Lung (tissue), 11 donors: ENCODE measurements at regions not wholly inside any gene's neighbourhood (a gene's known extent, or its start where the extent isn't known, plus 50 kb on each side); places are given as distances from the start of the nearest gene placed in this dataset.

Experiments used
- ATAC-seq: fragments of 200-7000 bp; cut with Tn5 transposase; one replicate; pipeline ENCODE4 v1.9.1; 2020; ENCODE audit warnings: moderate number of reproducible peaks; ENCODE audit not compliant: insufficient read depth, low FRiP score
- DNase-seq, 3 donors: peaks; one replicate each; pipeline ENCODE4 v3.0.0-alpha.2; 2013 to 2017
- H3K27ac ChIP-seq, 2 donors: one replicate each; pipeline ENCODE4 v1.5.1; 2013; ENCODE audit warnings: mild to moderate bottlenecking in 2 of 2, moderate library complexity in 2 of 2, control low read depth in 1 of 2, inconsistent platforms in 1 of 2, low read depth in 1 of 2, low read length in 1 of 2
- H3K27me3 ChIP-seq, 3 donors: one replicate each; pipeline ENCODE4 v1.5.1; 2013; ENCODE audit warnings: low read length in 2 of 3; ENCODE audit not compliant: control insufficient read depth in 3 of 3, insufficient read depth in 3 of 3
- H3K36me3 ChIP-seq, 4 donors: one replicate each; pipeline ENCODE4 v1.5.1; 2013; ENCODE audit warnings: low read length in 4 of 4, mild to moderate bottlenecking in 1 of 4, moderate library complexity in 1 of 4; ENCODE audit not compliant: control insufficient read depth in 4 of 4, insufficient read depth in 4 of 4
- H3K4me1 ChIP-seq, 5 donors: one replicate each; pipeline ENCODE4 v1.5.1; 2013; ENCODE audit warnings: low read length in 5 of 5, mild to moderate bottlenecking in 2 of 5, moderate library complexity in 1 of 5; ENCODE audit not compliant: control insufficient read depth in 5 of 5, insufficient read depth in 5 of 5
- H3K4me3 ChIP-seq: one replicate; pipeline ENCODE4 v1.5.1; 2013; ENCODE audit warnings: mild to moderate bottlenecking, control low read depth, moderate library complexity
- H3K9ac ChIP-seq, 2 donors: one replicate each; pipeline ENCODE4 v1.5.1; 2013; ENCODE audit warnings: low read length in 2 of 2, control low read depth in 1 of 2; ENCODE audit not compliant: insufficient read depth in 1 of 2
- H3K9me3 ChIP-seq, 4 donors: one replicate each; pipeline ENCODE4 v1.5.1; 2013; ENCODE audit warnings: low read length in 3 of 4, mild to moderate bottlenecking in 1 of 4, moderate library complexity in 1 of 4; ENCODE audit not compliant: control insufficient read depth in 4 of 4, insufficient read depth in 3 of 4
- WGBS, 2 donors: extraction: QIAGEN DNeasy Blood & Tissue Kit; methylation state at CpG; one replicate each; pipeline ENCODE4 v1.1.7; 2013; 5-methylcytosine and 5-hydroxymethylcytosine counted together
- TF ChIP-seq, protein P1 (sequence below): IDR thresholded peaks from 2 replicates; pipeline ENCODE4 v1.5.1; 2012; ENCODE audit warnings: mild to moderate bottlenecking; ENCODE audit errors: control extremely low read depth, extremely low read depth
- donor health status: control.
- donor health status: control.
- donor health status: Bipolar disorder and iron deficiency.
- donor health status: healthy.
- donor health status: DM: yes; HTN: yes; CAD: no.

DNA sequence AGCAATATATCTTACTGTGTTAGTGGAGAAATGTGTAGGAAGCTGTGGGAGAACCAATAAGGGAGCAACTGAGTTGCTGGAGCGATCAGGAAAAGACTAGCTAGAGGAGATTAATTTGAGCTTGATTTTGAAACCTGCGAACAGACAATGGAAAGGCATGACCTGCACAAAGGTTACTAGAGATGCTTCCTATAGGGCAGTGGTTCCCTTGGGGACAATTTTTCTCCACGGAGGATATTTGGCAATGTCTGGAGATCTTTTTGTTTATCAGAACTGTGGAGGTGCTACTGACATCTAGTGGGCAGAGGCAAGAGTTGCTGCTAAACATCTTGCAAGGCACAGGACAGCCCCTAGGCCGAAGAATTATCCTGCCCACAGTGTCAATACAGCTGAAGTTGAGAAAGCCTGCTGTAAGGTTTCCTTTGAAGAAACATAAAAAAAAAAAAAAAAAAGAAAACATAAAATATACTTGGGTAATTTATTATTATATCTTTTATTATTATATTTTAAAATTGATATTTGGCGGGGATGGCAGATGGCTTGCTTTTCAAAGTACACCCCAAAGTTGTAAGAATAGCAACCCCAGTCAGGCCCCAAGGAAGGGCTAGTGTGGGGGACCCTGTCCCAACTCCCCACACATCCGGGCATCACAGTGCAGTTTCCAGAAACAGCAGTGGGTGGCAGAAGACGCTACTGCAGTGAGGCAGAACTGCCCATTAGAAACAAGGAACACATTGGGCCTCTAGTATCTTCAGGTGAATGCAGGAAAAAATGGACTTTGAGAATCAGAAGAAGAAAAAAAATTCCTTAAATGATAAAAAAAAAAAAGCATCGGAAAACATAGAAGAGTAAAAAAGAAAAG, 481.6 kb downstream of the SH2D4B start:
- ATAC-seq (no peak), DNase-seq (peak; percentile 43 to 81 (median 75))

DNA sequence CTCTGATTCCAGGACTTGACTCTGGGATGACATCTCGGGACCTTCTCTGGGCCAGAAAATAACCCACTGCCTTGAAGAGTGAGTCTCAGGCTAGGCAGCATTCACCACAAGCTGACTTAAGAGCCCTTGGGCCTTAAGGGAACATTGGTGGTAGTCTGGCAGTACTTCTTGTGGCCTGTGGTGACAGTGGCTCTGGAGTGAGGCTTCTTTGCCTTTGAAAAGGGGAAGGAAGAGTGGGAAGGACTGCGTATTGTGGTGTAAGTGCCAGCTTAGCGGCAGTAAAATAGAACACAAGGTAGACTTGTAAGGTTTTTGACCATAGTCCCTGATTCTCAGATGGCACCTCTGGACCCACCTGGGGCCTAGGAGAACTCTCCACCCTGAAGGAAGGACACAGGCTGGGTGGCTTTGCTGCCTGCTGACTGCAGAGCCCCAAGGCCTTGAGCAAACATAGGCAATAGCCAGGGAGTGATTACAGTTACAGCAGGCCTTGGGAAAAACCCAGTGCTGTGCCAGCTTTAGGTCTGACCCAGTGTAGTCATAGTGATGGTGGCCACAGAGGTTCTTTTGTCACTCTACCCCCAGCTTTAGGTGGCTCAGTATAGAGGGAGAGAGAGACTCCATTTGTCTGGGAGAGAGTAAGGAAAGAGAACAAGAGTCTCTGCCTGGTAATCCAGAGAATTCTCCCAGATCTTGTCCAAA, 483.9 kb downstream of the SH2D4B start:
- no peak for DNase-seq
- no peak overlapping the region for H3K27ac ChIP-seq
- H3K36me3 ChIP-seq, result no peaks in the 10 kb centered on the region
- WGBS, 2 donors, result 48 to 60% methylated on average over 3 of the region's 3 CpGs
- H3K9ac ChIP-seq, result no peak overlapping the region
- TF ChIP-seq, protein P1, sequence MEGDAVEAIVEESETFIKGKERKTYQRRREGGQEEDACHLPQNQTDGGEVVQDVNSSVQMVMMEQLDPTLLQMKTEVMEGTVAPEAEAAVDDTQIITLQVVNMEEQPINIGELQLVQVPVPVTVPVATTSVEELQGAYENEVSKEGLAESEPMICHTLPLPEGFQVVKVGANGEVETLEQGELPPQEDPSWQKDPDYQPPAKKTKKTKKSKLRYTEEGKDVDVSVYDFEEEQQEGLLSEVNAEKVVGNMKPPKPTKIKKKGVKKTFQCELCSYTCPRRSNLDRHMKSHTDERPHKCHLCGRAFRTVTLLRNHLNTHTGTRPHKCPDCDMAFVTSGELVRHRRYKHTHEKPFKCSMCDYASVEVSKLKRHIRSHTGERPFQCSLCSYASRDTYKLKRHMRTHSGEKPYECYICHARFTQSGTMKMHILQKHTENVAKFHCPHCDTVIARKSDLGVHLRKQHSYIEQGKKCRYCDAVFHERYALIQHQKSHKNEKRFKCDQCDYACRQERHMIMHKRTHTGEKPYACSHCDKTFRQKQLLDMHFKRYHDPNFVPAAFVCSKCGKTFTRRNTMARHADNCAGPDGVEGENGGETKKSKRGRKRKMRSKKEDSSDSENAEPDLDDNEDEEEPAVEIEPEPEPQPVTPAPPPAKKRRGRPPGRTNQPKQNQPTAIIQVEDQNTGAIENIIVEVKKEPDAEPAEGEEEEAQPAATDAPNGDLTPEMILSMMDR, result no peak
- no peak overlapping the region for H3K4me3 ChIP-seq
- no peaks in the 10 kb centered on the region for H3K27me3 ChIP-seq
- no peak for ATAC-seq
- no peaks in the 10 kb centered on the region for H3K9me3 ChIP-seq
- H3K4me1 ChIP-seq, result no peaks in the 10 kb centered on the region

More for the DNA sequence above, 481.6 kb downstream of the SH2D4B start:
- TF ChIP-seq, protein P1, result no peak
- no peak overlapping the region for H3K9ac ChIP-seq
- H3K27me3 ChIP-seq, result no peaks in the 10 kb centered on the region
- H3K4me1 ChIP-seq, result no peaks in the 10 kb centered on the region
- H3K4me3 ChIP-seq, result no peak overlapping the region
- WGBS, 2 donors, result 57 to 58% methylated on average over 8 of the region's 8 CpGs
- no peaks in the 10 kb centered on the region for H3K36me3 ChIP-seq
- no peaks in the 10 kb centered on the region for H3K9me3 ChIP-seq
- H3K27ac ChIP-seq, result no peak overlapping the region

- ATAC-seq (no peak), DNase-seq (no peak)
- no peaks in the 10 kb centered on the region for H3K27me3 ChIP-seq
- H3K4me3 ChIP-seq, result no peak overlapping the region
- H3K27ac ChIP-seq, result no peak overlapping the region
- H3K9ac ChIP-seq, result no peak overlapping the region
- no peaks in the 10 kb centered on the region for H3K9me3 ChIP-seq
- 77 to 84% methylated on average over 3 of the region's 3 CpGs for WGBS, 2 donors
- TF ChIP-seq, protein P1, result no peak
- H3K4me1 ChIP-seq, result no peaks in the 10 kb centered on the region
- no peaks in the 10 kb centered on the region for H3K36me3 ChIP-seq
These were observed 488.9 kb downstream of the SH2D4B start for GRCh38 chr10:81026591-81026990.
